H9 (cell line): ENCODE measurements at regions not wholly inside any gene's neighbourhood (a gene's known extent, or its start where the extent isn't known, plus 50 kb on each side); places are given as distances from the start of the nearest gene placed in this dataset.

ENCODE experiments used
- DNase-seq: peaks from one replicate; pipeline ENCODE4 v3.0.0-alpha.2; 2017
- H2AFZ ChIP-seq: one replicate; pipeline ENCODE4 v1.6.1; 2013; ENCODE audit warnings: mild to moderate bottlenecking, low read length, control low read depth, moderate library complexity
- H2AK5ac ChIP-seq: 2 replicates; pipeline ENCODE4 v1.6.1; 2013; ENCODE audit warnings: low read length, control low read depth, mixed read lengths; ENCODE audit not compliant: insufficient read length
- H2BK120ac ChIP-seq: one replicate; pipeline ENCODE4 v1.6.1; 2013; ENCODE audit warnings: low read depth, mild to moderate bottlenecking, low read length, control low read depth, inconsistent platforms; ENCODE audit not compliant: poor library complexity, severe bottlenecking
- H2BK12ac ChIP-seq: 2 replicates; pipeline ENCODE4 v1.6.1; 2013; ENCODE audit warnings: low read length, control low read depth, mixed read lengths, low read depth; ENCODE audit not compliant: insufficient read length
- H2BK15ac ChIP-seq: 2 replicates; pipeline ENCODE4 v1.6.1; 2013; ENCODE audit warnings: low read depth, low read length, control low read depth
- H2BK20ac ChIP-seq: one replicate; pipeline ENCODE4 v1.6.1; 2013; ENCODE audit warnings: low read depth, mild to moderate bottlenecking, low read length, control low read depth, inconsistent platforms; ENCODE audit not compliant: poor library complexity, severe bottlenecking
- H2BK5ac ChIP-seq: 2 replicates; pipeline ENCODE4 v1.6.1; 2013; ENCODE audit warnings: low read length, control low read depth, mixed read lengths; ENCODE audit not compliant: insufficient read length
- H3K14ac ChIP-seq: 2 replicates; pipeline ENCODE4 v1.6.1; 2013; ENCODE audit warnings: low read length, control low read depth; ENCODE audit not compliant: insufficient read depth
- H3K18ac ChIP-seq: 2 replicates; pipeline ENCODE4 v1.6.1; 2013; ENCODE audit warnings: low read depth, mild to moderate bottlenecking, mixed read lengths, low read length, control low read depth; ENCODE audit not compliant: insufficient read length
- H3K23ac ChIP-seq: 2 replicates; pipeline ENCODE4 v1.6.1; 2013; ENCODE audit warnings: low read length, control low read depth, mixed read lengths, low read depth; ENCODE audit not compliant: insufficient read length
- H3K23me2 ChIP-seq: 2 replicates; pipeline ENCODE4 v1.6.1; 2013; ENCODE audit warnings: low read depth, mild to moderate bottlenecking, mixed read lengths, low read length, control low read depth; ENCODE audit not compliant: insufficient read length, poor library complexity, severe bottlenecking
- H3K27ac ChIP-seq: 2 replicates; pipeline ENCODE4 v1.5.1; 2013; ENCODE audit warnings: low read length, control low read depth, mixed read lengths, low read depth; ENCODE audit not compliant: insufficient read length
- H3K27me3 ChIP-seq: 2 replicates; pipeline ENCODE4 v1.6.1; 2013; ENCODE audit warnings: low read length, control low read depth, inconsistent platforms; ENCODE audit not compliant: insufficient read depth
- H3K4ac ChIP-seq: 2 replicates; pipeline ENCODE4 v1.6.1; 2013; ENCODE audit warnings: low read depth, mild to moderate bottlenecking, control low read depth, inconsistent platforms, low read length, moderate library complexity
- H3K4me1 ChIP-seq: 2 replicates; pipeline ENCODE4 v1.6.1; 2013; ENCODE audit warnings: low read length, control low read depth, inconsistent platforms; ENCODE audit not compliant: insufficient read depth
- H3K4me2 ChIP-seq: 2 replicates; pipeline ENCODE4 v1.6.1; 2013; ENCODE audit warnings: low read length, control low read depth, mixed read lengths; ENCODE audit not compliant: insufficient read length, insufficient read depth
- H3K56ac ChIP-seq: 2 replicates; pipeline ENCODE4 v1.6.1; 2013; ENCODE audit warnings: low read depth, mild to moderate bottlenecking, mixed read lengths, low read length, control low read depth; ENCODE audit not compliant: insufficient read length
- H3K79me1 ChIP-seq: 2 replicates; pipeline ENCODE4 v1.6.1; 2013; ENCODE audit warnings: low read depth, mild to moderate bottlenecking, moderate library complexity, low read length, control low read depth, inconsistent platforms; ENCODE audit not compliant: insufficient read depth, poor library complexity, severe bottlenecking
- H3K79me2 ChIP-seq: 2 replicates; pipeline ENCODE4 v1.6.1; 2013; ENCODE audit warnings: low read length, control low read depth, inconsistent platforms; ENCODE audit not compliant: insufficient read depth
- H3K9ac ChIP-seq: 2 replicates; pipeline ENCODE4 v1.6.1; 2013; ENCODE audit warnings: low read length, control low read depth, mixed read lengths; ENCODE audit not compliant: insufficient read length; ENCODE audit errors: extremely low read depth
- H3K9me3 ChIP-seq: one replicate; pipeline ENCODE4 v1.6.1; 2013; ENCODE audit warnings: low read depth, low read length, inconsistent platforms; ENCODE audit not compliant: control insufficient read depth
- H3T11ph ChIP-seq: one replicate; pipeline ENCODE4 v1.6.1; 2013; ENCODE audit warnings: mild to moderate bottlenecking, low read length, control low read depth, inconsistent platforms
- H4K20me1 ChIP-seq: one replicate; pipeline ENCODE4 v1.6.1; 2013; ENCODE audit not compliant: control insufficient read depth, insufficient read length, insufficient read depth
- H4K5ac ChIP-seq: 2 replicates; pipeline ENCODE4 v1.6.1; 2013; ENCODE audit warnings: low read depth, mild to moderate bottlenecking, mixed read lengths, low read length, control low read depth; ENCODE audit not compliant: insufficient read length
- H4K8ac ChIP-seq: replicated peaks from 2 replicates; pipeline ENCODE4 v1.6.1; 2013; ENCODE audit warnings: low read length, control low read depth, mixed read lengths, low read depth; ENCODE audit not compliant: insufficient read length
- H4K91ac ChIP-seq: 2 replicates; pipeline ENCODE4 v1.6.1; 2013; ENCODE audit warnings: low read depth, mild to moderate bottlenecking, moderate library complexity, mixed read lengths, low read length, control low read depth; ENCODE audit not compliant: insufficient read length
- H3K27ac Mint-ChIP-seq, 3 experiments: 2 replicates in 2 of 3; 3 replicates in 1 of 3; pipeline ENCODE4 v1.8.0; 2020 to 2021; ENCODE audit warnings: mixed read lengths in 3 of 3, mild to moderate bottlenecking in 1 of 3, moderate library complexity in 1 of 3
- H3K27me3 Mint-ChIP-seq: 2 replicates; pipeline ENCODE4 v1.8.0; 2021; ENCODE audit warnings: low read depth, mild to moderate bottlenecking, moderate library complexity, mixed read lengths
- H3K36me3 Mint-ChIP-seq, 3 experiments: 2 replicates in 2 of 3; 3 replicates in 1 of 3; pipeline ENCODE4 v1.8.0; 2020 to 2021; ENCODE audit warnings: low read depth in 3 of 3, mixed read lengths in 3 of 3; ENCODE audit not compliant: insufficient read depth in 1 of 3
- H3K4me1 Mint-ChIP-seq, 2 experiments: 2 replicates each; pipeline ENCODE4 v1.8.0; 2020; ENCODE audit warnings: mixed read lengths in 2 of 2
- H3K4me3 Mint-ChIP-seq, 2 experiments: 2 replicates in 1 of 2; 3 replicates in 1 of 2; pipeline ENCODE4 v1.8.0; 2020 to 2021; ENCODE audit warnings: mild to moderate bottlenecking in 2 of 2, mixed read lengths in 2 of 2, moderate library complexity in 1 of 2
- H3K9me3 Mint-ChIP-seq, 2 experiments: 2 replicates in 1 of 2; 3 replicates in 1 of 2; pipeline ENCODE4 v1.8.0; 2020; ENCODE audit warnings: mild to moderate bottlenecking in 2 of 2, mixed read lengths in 2 of 2, moderate library complexity in 1 of 2
- WGBS: extraction: QIAGEN DNeasy Blood & Tissue Kit; methylation state at CpG from one replicate; pipeline ENCODE4 v1.1.7; 2013; ENCODE audit warnings: missing lambda C conversion rate, low lambda C conversion rate, mixed read lengths; ENCODE audit not compliant: insufficient read length; ENCODE audit errors: extremely low coverage; 5-methylcytosine and 5-hydroxymethylcytosine counted together
- TF ChIP-seq, protein P1 (sequence below): fragments of 200-600 bp; sonication (generic); conservative IDR thresholded peaks from 3 replicates; pipeline ENCODE4 v1.8.0; 2021; ENCODE audit warnings: antibody characterized with exemption, mild to moderate bottlenecking

DNA sequence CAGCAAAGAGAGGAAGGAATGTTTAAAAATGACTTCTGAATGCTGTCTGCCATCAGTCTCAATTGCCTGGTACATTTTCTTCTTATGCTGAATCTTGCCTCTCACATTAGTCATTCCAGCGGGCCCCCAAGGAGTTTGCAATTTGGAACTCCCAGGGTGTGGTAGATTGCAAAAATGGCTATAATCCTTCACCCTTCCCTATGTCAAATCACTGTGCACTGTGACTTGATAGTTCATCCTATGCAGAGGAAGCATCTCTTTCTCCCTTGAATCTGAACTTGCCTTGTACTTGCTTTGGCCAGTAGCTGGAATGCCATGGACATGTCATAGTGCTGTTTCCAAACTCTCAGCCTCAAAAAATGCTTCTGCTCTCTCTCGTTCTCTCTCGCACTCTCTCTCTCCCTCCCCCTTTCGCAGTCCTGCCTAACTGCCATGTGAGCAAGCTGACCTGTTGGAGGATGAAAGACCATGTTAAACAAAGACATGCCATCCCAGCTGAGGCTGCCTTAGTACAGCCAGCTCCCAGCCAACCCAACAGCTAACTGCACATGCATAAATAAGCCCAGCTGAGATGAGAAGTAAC, 284.0 kb upstream of the TLE4 start:
- WGBS: no CpG with 5 or more reads among the region's 4 CpGs
- no peaks in the 10 kb centered on the region for H3K27me3 Mint-ChIP-seq

More for the DNA sequence above, 284.0 kb upstream of the TLE4 start:
- no peak overlapping the region for H2BK5ac ChIP-seq
- no peak overlapping the region for H2AK5ac ChIP-seq
- H3K56ac ChIP-seq: no peak overlapping the region
- no peak overlapping the region for H3K14ac ChIP-seq
- Mint-ChIP-seq H3K27ac (no peak overlapping the region), H3K9me3 (no peaks in the 10 kb centered on the region), H3K4me3 (no peak overlapping the region), H3K36me3 (no peaks in the 10 kb centered on the region), H3K4me1 (peaks cover 10 to 11% of the 10 kb centered on the region in 2 experiments)
- no peaks in the 10 kb centered on the region for H3K27me3 ChIP-seq
- no peaks in the 10 kb centered on the region for H3K4me1 ChIP-seq
- H3K79me2 ChIP-seq: no peaks in the 10 kb centered on the region
- no peak overlapping the region for H2AFZ ChIP-seq
- H4K91ac ChIP-seq: no peak overlapping the region
- H2BK12ac ChIP-seq: no peak overlapping the region
- H3K18ac ChIP-seq: no peak overlapping the region
- H3K27ac ChIP-seq: no peak overlapping the region
- no peak overlapping the region for H3T11ph ChIP-seq
- H3K9me3 ChIP-seq: no peaks in the 10 kb centered on the region
- H4K8ac ChIP-seq: no peak overlapping the region
- TF ChIP-seq, protein P1, sequence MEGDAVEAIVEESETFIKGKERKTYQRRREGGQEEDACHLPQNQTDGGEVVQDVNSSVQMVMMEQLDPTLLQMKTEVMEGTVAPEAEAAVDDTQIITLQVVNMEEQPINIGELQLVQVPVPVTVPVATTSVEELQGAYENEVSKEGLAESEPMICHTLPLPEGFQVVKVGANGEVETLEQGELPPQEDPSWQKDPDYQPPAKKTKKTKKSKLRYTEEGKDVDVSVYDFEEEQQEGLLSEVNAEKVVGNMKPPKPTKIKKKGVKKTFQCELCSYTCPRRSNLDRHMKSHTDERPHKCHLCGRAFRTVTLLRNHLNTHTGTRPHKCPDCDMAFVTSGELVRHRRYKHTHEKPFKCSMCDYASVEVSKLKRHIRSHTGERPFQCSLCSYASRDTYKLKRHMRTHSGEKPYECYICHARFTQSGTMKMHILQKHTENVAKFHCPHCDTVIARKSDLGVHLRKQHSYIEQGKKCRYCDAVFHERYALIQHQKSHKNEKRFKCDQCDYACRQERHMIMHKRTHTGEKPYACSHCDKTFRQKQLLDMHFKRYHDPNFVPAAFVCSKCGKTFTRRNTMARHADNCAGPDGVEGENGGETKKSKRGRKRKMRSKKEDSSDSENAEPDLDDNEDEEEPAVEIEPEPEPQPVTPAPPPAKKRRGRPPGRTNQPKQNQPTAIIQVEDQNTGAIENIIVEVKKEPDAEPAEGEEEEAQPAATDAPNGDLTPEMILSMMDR: no peak
- H3K23ac ChIP-seq: no peak overlapping the region
- H3K9ac ChIP-seq: no peak overlapping the region
- H2BK20ac ChIP-seq: no peak overlapping the region
- no peaks in the 10 kb centered on the region for H3K23me2 ChIP-seq
- no peak overlapping the region for H3K4ac ChIP-seq
- H4K5ac ChIP-seq: no peak overlapping the region
- H3K79me1 ChIP-seq: no peaks in the 10 kb centered on the region
- no peaks in the 10 kb centered on the region for H4K20me1 ChIP-seq
- no peak overlapping the region for H3K4me2 ChIP-seq
- DNase-seq: no peak
- H2BK120ac ChIP-seq: no peak overlapping the region
- H2BK15ac ChIP-seq: no peak overlapping the region
